OCI-LY3 (cell line): ENCODE measurements at regions not wholly inside any gene's neighbourhood (a gene's known extent, or its start where the extent isn't known, plus 50 kb on each side); places are given as distances from the start of the nearest gene placed in this dataset.

Experiments used
- H2AFZ ChIP-seq: fragments of 200-600, 300-600 bp; shearing (Covaris generic); 2 replicates; pipeline ENCODE4 v1.6.0; 2014; ENCODE audit warnings: antibody characterized with exemption, low read depth, low read length
- H3K27ac ChIP-seq: fragments of 200-600, 300-600 bp; sonication (generic); 2 replicates; pipeline ENCODE4 v1.5.1; 2014; ENCODE audit warnings: mild to moderate bottlenecking, low read length, moderate library complexity, mixed read lengths
- H3K27me3 ChIP-seq: fragments of 200-600, 300-600 bp; sonication (generic); 2 replicates; pipeline ENCODE4 v1.6.1; 2014; ENCODE audit warnings: low read depth, low read length, mixed read lengths
- H3K36me3 ChIP-seq: fragments of 200-600, 300-600 bp; sonication (generic); replicated peaks from 2 replicates; pipeline ENCODE3; 2014; ENCODE audit warnings: low read depth, low read length, mixed read lengths
- H3K4me1 ChIP-seq: fragments of 300-600, 200-600 bp; sonication (generic); 2 replicates; pipeline ENCODE4 v1.6.1; 2014; ENCODE audit warnings: low read length, mixed read lengths
- H3K4me2 ChIP-seq: fragments of 200-600, 300-600 bp; sonication (generic); 2 replicates; pipeline ENCODE4 v1.6.1; 2014; ENCODE audit warnings: low read length, mixed read lengths
- H3K4me3 ChIP-seq: fragments of 300-600, 200-600 bp; sonication (generic); 2 replicates; pipeline ENCODE4 v1.5.1; 2014; ENCODE audit warnings: antibody characterized with exemption, mild to moderate bottlenecking, low read length, moderate library complexity
- H3K79me2 ChIP-seq: fragments of 300-600, 200-600 bp; shearing (Covaris generic); 2 replicates; pipeline ENCODE4 v1.6.1; 2014; ENCODE audit warnings: mild to moderate bottlenecking, low read length, mixed read lengths
- H3K9ac ChIP-seq: fragments of 300-600, 200-600 bp; shearing (Covaris generic); 2 replicates; pipeline ENCODE4 v1.6.0; 2014; ENCODE audit warnings: mild to moderate bottlenecking, low read length, moderate library complexity
- H3K9me3 ChIP-seq: fragments of 200-600, 300-600 bp; shearing (Covaris generic); 2 replicates; pipeline ENCODE4 v1.6.1; 2014; ENCODE audit warnings: low read length, mixed read lengths; ENCODE audit not compliant: insufficient read depth
- H4K20me1 ChIP-seq: fragments of 200-600, 300-600 bp; sonication (generic); 2 replicates; pipeline ENCODE4 v1.6.1; 2016; ENCODE audit warnings: low read length, mixed read lengths; ENCODE audit not compliant: insufficient read depth
- EZH2phosphoT487 ChIP-seq: fragments of 200-600 bp; shearing (Covaris generic); IDR thresholded peaks from 2 replicates; pipeline ENCODE4 v1.6.1; 2018; ENCODE audit warnings: antibody characterized with exemption, mixed run types, low read depth
- TF ChIP-seq, protein P1 (sequence below): fragments of 200-600, 300-600 bp; sonication (generic); IDR thresholded peaks from 2 replicates; pipeline ENCODE4 v1.5.1; 2014; ENCODE audit warnings: antibody characterized with exemption, low read length, low read depth

DNA sequence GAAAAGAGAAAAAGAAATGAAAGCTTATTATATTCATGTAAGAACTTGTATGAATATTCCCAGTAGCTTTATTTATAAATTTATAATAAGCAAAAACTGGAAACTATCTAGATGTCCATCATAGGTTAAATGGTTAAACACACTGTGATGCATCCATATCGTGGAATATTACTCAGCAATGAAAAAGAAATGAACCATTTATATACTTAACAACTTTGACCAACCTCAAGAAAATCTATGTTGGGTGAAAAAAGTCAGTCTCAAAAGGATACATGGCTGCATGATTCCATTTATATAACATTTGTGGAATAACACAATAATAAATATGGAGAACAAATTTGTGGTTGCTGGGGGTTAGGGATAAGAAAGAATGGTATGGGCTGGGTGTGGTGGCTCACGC lies 713.0 kb upstream of the SGO1 start:
- Histone ChIP-seq H3K9me3 (no peaks in the 10 kb centered on the region), H3K9ac (no peak overlapping the region)
- TF ChIP-seq EZH2phosphoT487: no peak
- TF ChIP-seq, protein P1, sequence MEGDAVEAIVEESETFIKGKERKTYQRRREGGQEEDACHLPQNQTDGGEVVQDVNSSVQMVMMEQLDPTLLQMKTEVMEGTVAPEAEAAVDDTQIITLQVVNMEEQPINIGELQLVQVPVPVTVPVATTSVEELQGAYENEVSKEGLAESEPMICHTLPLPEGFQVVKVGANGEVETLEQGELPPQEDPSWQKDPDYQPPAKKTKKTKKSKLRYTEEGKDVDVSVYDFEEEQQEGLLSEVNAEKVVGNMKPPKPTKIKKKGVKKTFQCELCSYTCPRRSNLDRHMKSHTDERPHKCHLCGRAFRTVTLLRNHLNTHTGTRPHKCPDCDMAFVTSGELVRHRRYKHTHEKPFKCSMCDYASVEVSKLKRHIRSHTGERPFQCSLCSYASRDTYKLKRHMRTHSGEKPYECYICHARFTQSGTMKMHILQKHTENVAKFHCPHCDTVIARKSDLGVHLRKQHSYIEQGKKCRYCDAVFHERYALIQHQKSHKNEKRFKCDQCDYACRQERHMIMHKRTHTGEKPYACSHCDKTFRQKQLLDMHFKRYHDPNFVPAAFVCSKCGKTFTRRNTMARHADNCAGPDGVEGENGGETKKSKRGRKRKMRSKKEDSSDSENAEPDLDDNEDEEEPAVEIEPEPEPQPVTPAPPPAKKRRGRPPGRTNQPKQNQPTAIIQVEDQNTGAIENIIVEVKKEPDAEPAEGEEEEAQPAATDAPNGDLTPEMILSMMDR: no peak

DNA sequence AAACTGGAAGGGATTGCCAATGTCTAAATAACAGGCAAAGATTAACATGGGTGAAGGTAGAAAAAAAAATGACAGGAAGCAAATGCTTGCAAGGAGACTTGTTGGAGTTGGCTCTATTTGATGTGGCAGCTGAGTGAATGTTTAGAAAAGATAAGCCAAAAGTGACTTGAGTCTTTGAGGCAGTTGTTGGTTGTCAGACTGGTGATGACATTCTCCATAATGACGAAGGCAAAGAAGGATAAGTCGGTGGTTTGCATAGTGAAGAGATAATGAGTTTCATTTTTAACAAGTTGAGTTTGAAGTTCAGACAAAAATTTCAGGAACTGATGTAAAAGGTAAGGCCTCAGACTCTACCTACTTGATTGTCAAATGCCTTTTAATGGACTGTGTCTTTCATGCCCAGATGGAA lies 704.1 kb upstream of the SGO1 start:
- no peaks in the 10 kb centered on the region for H3K36me3 ChIP-seq
- H3K4me3 ChIP-seq: no peak overlapping the region
- no peaks in the 10 kb centered on the region for H3K79me2 ChIP-seq
- H3K4me2 ChIP-seq: no peak overlapping the region
- TF ChIP-seq EZH2phosphoT487: no peak
- TF ChIP-seq, protein P1: no peak
- no peaks in the 10 kb centered on the region for H4K20me1 ChIP-seq
- H3K4me1 ChIP-seq: no peaks in the 10 kb centered on the region
- H3K9ac ChIP-seq: no peak overlapping the region
- H3K9me3 ChIP-seq: no peaks in the 10 kb centered on the region
- no peaks in the 10 kb centered on the region for H3K27me3 ChIP-seq
- no peak overlapping the region for H3K27ac ChIP-seq
- H2AFZ ChIP-seq: no peak overlapping the region

More for the DNA sequence above, 713.0 kb upstream of the SGO1 start:
- H4K20me1 ChIP-seq: no peaks in the 10 kb centered on the region
- no peak overlapping the region for H3K27ac ChIP-seq
- no peak overlapping the region for H2AFZ ChIP-seq
- H3K4me1 ChIP-seq: no peaks in the 10 kb centered on the region
- no peaks in the 10 kb centered on the region for H3K27me3 ChIP-seq
- no peaks in the 10 kb centered on the region for H3K79me2 ChIP-seq
- no peaks in the 10 kb centered on the region for H3K36me3 ChIP-seq
- no peak overlapping the region for H3K4me2 ChIP-seq
- H3K4me3 ChIP-seq: no peak overlapping the region

DNA sequence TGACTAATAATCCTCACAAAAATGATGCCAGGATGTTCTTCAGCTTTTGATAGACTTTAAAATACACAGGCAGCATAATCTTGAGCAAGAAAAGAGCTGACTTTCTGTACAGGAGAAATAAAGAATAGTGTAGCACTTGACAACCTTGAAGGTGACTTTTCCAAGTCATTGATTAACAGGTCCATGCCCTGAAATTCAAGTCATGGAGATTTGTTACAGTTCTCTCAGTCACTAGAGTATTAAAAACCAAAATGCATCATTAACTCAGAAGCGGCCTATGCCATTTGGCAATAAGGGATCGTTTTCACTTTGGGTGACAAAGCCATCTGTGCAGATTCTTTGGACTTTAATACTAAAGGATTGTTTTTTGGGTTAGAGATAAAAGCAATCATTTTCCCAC lies 692.7 kb upstream of the SGO1 start:
- Histone ChIP-seq H3K4me1 (no peaks in the 10 kb centered on the region), H3K79me2 (no peaks in the 10 kb centered on the region), H3K9me3 (no peaks in the 10 kb centered on the region), H3K36me3 (no peaks in the 10 kb centered on the region), H2AFZ (no peak overlapping the region), H4K20me1 (no peaks in the 10 kb centered on the region), H3K4me2 (no peak overlapping the region), H3K27ac (no peak overlapping the region), H3K9ac (no peak overlapping the region), H3K27me3 (no peaks in the 10 kb centered on the region), H3K4me3 (no peak overlapping the region)
- TF ChIP-seq EZH2phosphoT487: no peak
- TF ChIP-seq, protein P1: no peak

DNA sequence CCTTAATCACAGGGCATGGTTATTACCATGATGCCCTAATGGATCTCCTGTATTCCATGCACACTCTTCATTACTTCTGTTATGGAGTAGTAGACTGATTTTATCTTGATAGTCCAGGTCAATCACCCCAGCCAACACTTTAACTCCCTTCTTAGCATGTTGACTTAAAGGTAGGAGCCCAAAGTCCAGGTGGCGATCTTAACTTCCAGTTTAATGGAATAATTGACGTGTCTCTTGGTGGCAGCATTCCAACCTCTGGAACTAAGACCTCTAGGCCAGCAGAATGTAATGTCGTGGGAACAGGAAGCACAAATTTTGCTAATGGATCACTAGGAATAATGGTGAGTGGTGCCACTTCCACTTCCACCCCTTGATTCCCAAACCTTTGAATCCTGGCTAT lies 687.2 kb upstream of the SGO1 start:
- Histone ChIP-seq H3K27ac (no peak overlapping the region), H3K4me3 (no peak overlapping the region), H4K20me1 (no peaks in the 10 kb centered on the region), H3K9ac (no peak overlapping the region), H3K36me3 (no peaks in the 10 kb centered on the region), H2AFZ (no peak overlapping the region), H3K4me1 (no peaks in the 10 kb centered on the region), H3K27me3 (no peaks in the 10 kb centered on the region), H3K9me3 (no peaks in the 10 kb centered on the region), H3K79me2 (no peaks in the 10 kb centered on the region), H3K4me2 (no peak overlapping the region)
- no peak for TF ChIP-seq EZH2phosphoT487
- TF ChIP-seq, protein P1: no peak
